HCT116 (cell line): ENCODE measurements at regions not wholly inside any gene's neighbourhood (a gene's known extent, or its start where the extent isn't known, plus 50 kb on each side); places are given as distances from the start of the nearest gene placed in this dataset.

ENCODE experiments used
- ATAC-seq: fragments of 200-7000 bp; cut with Tn5 transposase; 2 replicates; pipeline ENCODE4 v1.9.1; 2020; ENCODE audit warnings: mild to moderate bottlenecking, moderate library complexity
- BruUV-seq: library from RNA; stranded (reverse); fragments of 400-500 nt; replicated peaks from 2 replicates; lab custom pipeline; 2021; lab: Mats Ljungman, UMichigan
- CTCF ChIA-PET: fragments of 300-600 bp; sonication (Branson Sonifier 250); formaldehyde crosslinking; loops from one replicate; lab custom pipeline; 2021; ENCODE audit warnings: antibody characterized with exemption; lab: Charles Lee
- POLR2A ChIA-PET: fragments of 300-600, 350-600 bp; sonication (Branson Sonifier 250); formaldehyde crosslinking; loops from one replicate; lab custom pipeline; 2021; ENCODE audit warnings: antibody characterized with exemption; lab: Charles Lee
- RAD21 ChIA-PET, 2 experiments: fragments of 300-600 bp; sonication (Branson Sonifier 250); formaldehyde crosslinking; loops; one replicate each; lab custom pipeline; 2023; ENCODE audit warnings: low total read pairs in 2 of 2; ENCODE audit not compliant: uncharacterized antibody in 2 of 2, unreplicated experiment in 2 of 2, low non-redundant PET in 1 of 2; lab: Charles Lee
- DNase-seq: peaks from one replicate; pipeline ENCODE4 v3.0.0-alpha.2; 2010; ENCODE audit warnings: low read depth, low spot score
- H2AFZ ChIP-seq: fragments of 200-600 bp; shearing (Covaris generic), sonication (generic); 2 replicates; pipeline ENCODE4 v1.6.1; 2017; ENCODE audit warnings: low read depth, mixed run types, mixed read lengths, antibody characterized with exemption, low read length; ENCODE audit not compliant: poor library complexity, severe bottlenecking
- H3K27ac ChIP-seq: 2 replicates; pipeline ENCODE4 v1.5.1; 2012; ENCODE audit warnings: low read depth, low read length
- H3K27me3 ChIP-seq: fragments of 200-600 bp; sonication (generic); 2 replicates; pipeline ENCODE4 v1.6.1; 2016; ENCODE audit warnings: mixed run types, low read length, mixed read lengths; ENCODE audit not compliant: insufficient read depth
- H3K36me3 ChIP-seq, 2 experiments: fragments of 200-500 bp in 1 of 2; fragments of 200-600 bp in 1 of 2; sonication (Bioruptor generic) in 1 of 2; sonication (generic) in 1 of 2; 2 replicates each; pipeline versions ENCODE4 v1.5.1 to v1.6.1; 2014 to 2016; ENCODE audit warnings: low read length in 2 of 2, inconsistent platforms in 1 of 2, mixed read lengths in 1 of 2, mixed run types in 1 of 2; ENCODE audit not compliant: insufficient read depth in 2 of 2, control insufficient read depth in 1 of 2
- H3K4me1 ChIP-seq, 2 experiments: fragments of 200-600 bp in 1 of 2; sonication (generic) in 1 of 2; 2 replicates each; pipeline versions ENCODE4 v1.5.1 to v1.6.1; 2012 to 2017; ENCODE audit warnings: low read length in 2 of 2, inconsistent platforms in 1 of 2, mild to moderate bottlenecking in 1 of 2, mixed read lengths in 1 of 2, mixed run types in 1 of 2, moderate library complexity in 1 of 2; ENCODE audit not compliant: insufficient read depth in 2 of 2, control insufficient read depth in 1 of 2
- H3K4me2 ChIP-seq: fragments of 200-600 bp; sonication (generic); 2 replicates; pipeline ENCODE4 v1.6.1; 2017; ENCODE audit warnings: mixed run types, low read length, mixed read lengths
- H3K4me3 ChIP-seq, 2 experiments: fragments of 200-600 bp in 1 of 2; sonication (generic) in 1 of 2; replicated peaks in 1 of 2; 2 replicates each; pipeline ENCODE4 v1.5.1; 2011 to 2016; ENCODE audit warnings: low read length in 2 of 2, control low read depth in 1 of 2, low read depth in 1 of 2, mild to moderate bottlenecking in 1 of 2, mixed read lengths in 1 of 2, mixed run types in 1 of 2
- H3K79me2 ChIP-seq: fragments of 200-600 bp; sonication (generic); 2 replicates; pipeline ENCODE4 v1.6.1; 2017; ENCODE audit warnings: mild to moderate bottlenecking, mixed run types, low read length, moderate library complexity, mixed read lengths; ENCODE audit not compliant: insufficient read depth
- H3K9ac ChIP-seq: fragments of 200-600 bp; sonication (generic); 2 replicates; pipeline ENCODE4 v1.6.1; 2016; ENCODE audit warnings: low read length, mixed read lengths
- H3K9me2 ChIP-seq: fragments of 200-600 bp; sonication (generic), shearing (Covaris generic); 2 replicates; pipeline ENCODE4 v1.6.1; 2017; ENCODE audit warnings: mixed run types, mild to moderate bottlenecking, moderate library complexity; ENCODE audit not compliant: insufficient read depth
- H3K9me3 ChIP-seq, 2 experiments: fragments of 200-500 bp in 1 of 2; fragments of 200-600 bp in 1 of 2; sonication (Bioruptor generic) in 1 of 2; sonication (generic) in 1 of 2; 2 replicates each; pipeline ENCODE4 v1.6.1; 2014 to 2017; ENCODE audit warnings: low read length in 2 of 2, mixed read lengths in 2 of 2, inconsistent platforms in 1 of 2, low read depth in 1 of 2, mild to moderate bottlenecking in 1 of 2, mixed run types in 1 of 2, moderate library complexity in 1 of 2; ENCODE audit not compliant: control insufficient read depth in 1 of 2, insufficient read depth in 1 of 2
- H4K20me1 ChIP-seq: fragments of 200-600 bp; sonication (generic), shearing (Covaris generic); 2 replicates; pipeline ENCODE4 v1.6.1; 2017; ENCODE audit warnings: mixed run types, mild to moderate bottlenecking, moderate library complexity; ENCODE audit not compliant: insufficient read depth
- EGR1 ChIP-seq: IDR thresholded peaks from 2 replicates; pipeline ENCODE4 v1.6.1; 2012; ENCODE audit warnings: low read depth
- EZH2 ChIP-seq: fragments of 200-600 bp; sonication (generic); IDR thresholded peaks from 2 replicates; pipeline ENCODE4 v1.6.1; 2017; ENCODE audit warnings: antibody characterized with exemption, mixed run types
- EZH2phosphoT487 ChIP-seq: fragments of 200-600 bp; IDR thresholded peaks from 2 replicates; pipeline ENCODE4 v1.6.1; 2018; ENCODE audit warnings: antibody characterized with exemption, borderline replicate concordance
- FOSL1 ChIP-seq: IDR thresholded peaks from 2 replicates; pipeline ENCODE4 v1.6.1; 2012; ENCODE audit warnings: low read depth
- POLR2A ChIP-seq: IDR thresholded peaks from 2 replicates; pipeline ENCODE4 v1.7.0; 2011; ENCODE audit warnings: borderline replicate concordance; ENCODE audit not compliant: insufficient read depth, insufficient read length; ENCODE audit errors: extremely low read depth
- POLR2AphosphoS5 ChIP-seq: IDR thresholded peaks from 2 replicates; pipeline ENCODE4 v1.6.1; 2011; ENCODE audit warnings: mild to moderate bottlenecking, low read depth, low read length, moderate library complexity
- RAD21 ChIP-seq: IDR thresholded peaks from 2 replicates; pipeline ENCODE4 v1.6.1; 2012; ENCODE audit warnings: low read depth, mild to moderate bottlenecking
- SIN3A ChIP-seq: IDR thresholded peaks from 2 replicates; pipeline ENCODE4 v1.6.1; 2012; ENCODE audit warnings: low read depth
- SP1 ChIP-seq: IDR thresholded peaks from 2 replicates; pipeline ENCODE4 v1.6.1; 2012; ENCODE audit warnings: low read depth
- SRF ChIP-seq: IDR thresholded peaks from 2 replicates; pipeline ENCODE4 v1.6.1; 2012; ENCODE audit warnings: low read depth
- TCF7L2 ChIP-seq: IDR thresholded peaks from 2 replicates; pipeline ENCODE4 v1.7.0; 2011; ENCODE audit warnings: borderline replicate concordance, inconsistent platforms; ENCODE audit not compliant: insufficient read depth, insufficient read length; ENCODE audit errors: extremely low read depth
- YY1 ChIP-seq: IDR thresholded peaks from 2 replicates; pipeline ENCODE4 v1.6.1; 2011; ENCODE audit warnings: low read length, low read depth, moderate library complexity, mild to moderate bottlenecking; ENCODE audit not compliant: insufficient replicate concordance; ENCODE audit errors: extremely low read depth
- ZFX ChIP-seq: fragments of 450-650 bp; IDR thresholded peaks from 2 replicates; pipeline ENCODE4 v1.6.1; 2017
- ZNF274 ChIP-seq: fragments of 200-500 bp; sonication (Bioruptor generic); IDR thresholded peaks from 2 replicates; pipeline ENCODE4 v1.6.1; 2014; ENCODE audit warnings: mild to moderate bottlenecking, low read depth, low read length, inconsistent platforms
- intact Hi-C: fragments of 100-400 bp; cut with micrococcal nuclease; formaldehyde crosslinking; loops from 2 replicates; pipeline ENCODE4 v1.10.0; 2022
- TF ChIP-seq, protein P1 (sequence below): IDR thresholded peaks from 2 replicates; pipeline ENCODE4 v1.6.1; 2011; ENCODE audit warnings: mild to moderate bottlenecking, low read length, moderate library complexity; ENCODE audit not compliant: insufficient replicate concordance; ENCODE audit errors: extremely low read depth
- TF ChIP-seq, protein P2 (sequence below): IDR thresholded peaks from 2 replicates; pipeline ENCODE4 v1.6.1; 2012
- TF ChIP-seq, protein P3 (sequence below), 3 experiments: fragments of 200-600 bp in 1 of 3; sonication (generic) in 1 of 3; IDR thresholded peaks in 2 of 3; conservative IDR thresholded peaks in 1 of 3; 2 replicates each; pipeline ENCODE4 v1.5.1; 2012 to 2017; ENCODE audit warnings: low read depth in 2 of 3, low read length in 2 of 3, antibody characterized with exemption in 1 of 3, borderline replicate concordance in 1 of 3, control low read depth in 1 of 3, mild to moderate bottlenecking in 1 of 3, mixed read lengths in 1 of 3, mixed run types in 1 of 3, moderate library complexity in 1 of 3; ENCODE audit not compliant: insufficient read depth in 1 of 3

DNA sequence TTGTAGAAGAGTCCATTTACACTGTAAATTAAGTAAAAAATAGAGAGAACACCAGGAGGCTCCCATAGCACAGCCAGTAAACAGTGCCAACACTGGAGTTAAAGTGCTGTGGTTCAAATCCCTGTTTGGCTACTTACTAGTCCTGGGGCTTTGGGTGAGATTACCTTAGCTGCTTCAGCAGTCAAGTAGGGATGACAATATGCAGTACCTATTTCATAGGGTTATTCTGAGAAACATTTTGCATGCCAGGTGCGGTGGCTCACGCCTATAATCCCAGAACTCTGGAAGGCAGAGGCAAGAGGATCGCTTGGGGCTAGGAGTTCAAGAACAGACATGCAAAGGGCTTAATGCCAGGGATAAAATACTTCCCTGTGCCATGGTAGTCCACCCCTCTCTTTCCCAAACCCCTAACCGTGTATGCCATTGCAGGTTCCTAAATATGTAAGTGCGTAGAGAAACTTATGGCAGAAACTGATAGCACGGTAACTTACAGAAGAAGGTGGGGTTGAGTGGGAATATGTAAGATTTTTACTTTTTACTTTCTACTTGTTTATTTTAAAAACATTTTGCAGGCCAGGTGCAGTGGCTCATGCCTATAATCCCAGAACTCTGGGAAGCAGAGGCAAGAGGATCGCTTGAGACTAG lies 86.4 kb upstream of the PICALM start (continued):
- TF ChIP-seq, protein P1, sequence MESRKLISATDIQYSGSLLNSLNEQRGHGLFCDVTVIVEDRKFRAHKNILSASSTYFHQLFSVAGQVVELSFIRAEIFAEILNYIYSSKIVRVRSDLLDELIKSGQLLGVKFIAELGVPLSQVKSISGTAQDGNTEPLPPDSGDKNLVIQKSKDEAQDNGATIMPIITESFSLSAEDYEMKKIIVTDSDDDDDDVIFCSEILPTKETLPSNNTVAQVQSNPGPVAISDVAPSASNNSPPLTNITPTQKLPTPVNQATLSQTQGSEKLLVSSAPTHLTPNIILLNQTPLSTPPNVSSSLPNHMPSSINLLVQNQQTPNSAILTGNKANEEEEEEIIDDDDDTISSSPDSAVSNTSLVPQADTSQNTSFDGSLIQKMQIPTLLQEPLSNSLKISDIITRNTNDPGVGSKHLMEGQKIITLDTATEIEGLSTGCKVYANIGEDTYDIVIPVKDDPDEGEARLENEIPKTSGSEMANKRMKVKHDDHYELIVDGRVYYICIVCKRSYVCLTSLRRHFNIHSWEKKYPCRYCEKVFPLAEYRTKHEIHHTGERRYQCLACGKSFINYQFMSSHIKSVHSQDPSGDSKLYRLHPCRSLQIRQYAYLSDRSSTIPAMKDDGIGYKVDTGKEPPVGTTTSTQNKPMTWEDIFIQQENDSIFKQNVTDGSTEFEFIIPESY: no peak
- TF ChIP-seq RAD21: no peak
- TF ChIP-seq POLR2A: no peak
- TF ChIP-seq POLR2AphosphoS5: no peak
- no peak for TF ChIP-seq EGR1
- no peak for TF ChIP-seq EZH2
- TF ChIP-seq FOSL1: no peak

DNA sequence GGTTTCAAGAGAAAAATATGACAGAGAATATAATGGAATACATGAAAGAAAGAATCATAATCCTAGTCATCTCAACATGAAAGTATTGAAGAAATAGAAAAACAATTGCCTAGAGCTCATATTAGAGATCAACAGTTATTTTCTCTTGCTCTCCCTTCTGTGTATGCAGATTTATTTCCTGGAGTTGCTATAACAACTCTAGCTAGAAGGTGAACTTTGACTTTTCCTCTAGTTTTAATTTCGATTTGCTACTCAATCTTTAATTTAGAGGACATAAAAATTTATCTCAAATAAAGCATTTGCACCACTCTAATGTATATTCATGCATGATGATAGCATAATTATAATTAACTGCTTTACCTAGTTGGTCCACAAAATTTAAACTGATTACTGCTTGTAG lies 84.6 kb upstream of the PICALM start:
- no peaks in the 10 kb centered on the region for H3K9me3 ChIP-seq
- no peak for DNase-seq
- H3K9me2 ChIP-seq: no peaks in the 10 kb centered on the region
- TF ChIP-seq, protein P2, sequence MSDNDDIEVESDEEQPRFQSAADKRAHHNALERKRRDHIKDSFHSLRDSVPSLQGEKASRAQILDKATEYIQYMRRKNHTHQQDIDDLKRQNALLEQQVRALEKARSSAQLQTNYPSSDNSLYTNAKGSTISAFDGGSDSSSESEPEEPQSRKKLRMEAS: no peak
- no peak for TF ChIP-seq TCF7L2
- TF ChIP-seq ZFX: no peak
- no peak for TF ChIP-seq POLR2AphosphoS5
- TF ChIP-seq EZH2phosphoT487: no peak
- no peak for TF ChIP-seq EZH2
- TF ChIP-seq FOSL1: no peak
- TF ChIP-seq, protein P3, sequence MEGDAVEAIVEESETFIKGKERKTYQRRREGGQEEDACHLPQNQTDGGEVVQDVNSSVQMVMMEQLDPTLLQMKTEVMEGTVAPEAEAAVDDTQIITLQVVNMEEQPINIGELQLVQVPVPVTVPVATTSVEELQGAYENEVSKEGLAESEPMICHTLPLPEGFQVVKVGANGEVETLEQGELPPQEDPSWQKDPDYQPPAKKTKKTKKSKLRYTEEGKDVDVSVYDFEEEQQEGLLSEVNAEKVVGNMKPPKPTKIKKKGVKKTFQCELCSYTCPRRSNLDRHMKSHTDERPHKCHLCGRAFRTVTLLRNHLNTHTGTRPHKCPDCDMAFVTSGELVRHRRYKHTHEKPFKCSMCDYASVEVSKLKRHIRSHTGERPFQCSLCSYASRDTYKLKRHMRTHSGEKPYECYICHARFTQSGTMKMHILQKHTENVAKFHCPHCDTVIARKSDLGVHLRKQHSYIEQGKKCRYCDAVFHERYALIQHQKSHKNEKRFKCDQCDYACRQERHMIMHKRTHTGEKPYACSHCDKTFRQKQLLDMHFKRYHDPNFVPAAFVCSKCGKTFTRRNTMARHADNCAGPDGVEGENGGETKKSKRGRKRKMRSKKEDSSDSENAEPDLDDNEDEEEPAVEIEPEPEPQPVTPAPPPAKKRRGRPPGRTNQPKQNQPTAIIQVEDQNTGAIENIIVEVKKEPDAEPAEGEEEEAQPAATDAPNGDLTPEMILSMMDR (IDR thresholded peaks at IDR 0.05 in 2 of 3, conservative IDR thresholded peaks at IDR 0.05 in 1 of 3; ENCODE audit: borderline replicate concordance in 1 of 3, insufficient read depth in 1 of 3, low read depth in 2 of 3, low read length in 2 of 3): no peak
- TF ChIP-seq SRF: no peak
- no peak for TF ChIP-seq YY1
- no peak for TF ChIP-seq SP1
- TF ChIP-seq ZNF274: no peak
- TF ChIP-seq SIN3A: no peak
- TF ChIP-seq, all 23 proteins: peak for 0
- H3K9ac ChIP-seq: no peak overlapping the region
- no peak overlapping the region for H3K27ac ChIP-seq
- CTCF ChIA-PET: interaction anchor here (1.4 kb wide), 1 partner anchor 40 kb away, joined by 3 read pairs; no protein-coding TSS in a partner anchor
- no peaks in the 10 kb centered on the region for H3K36me3 ChIP-seq
- no peak overlapping the region for H3K4me2 ChIP-seq
- no peak overlapping the region for H3K4me3 ChIP-seq
- no peaks in the 10 kb centered on the region for H3K79me2 ChIP-seq
- no peak overlapping the region for H2AFZ ChIP-seq
- H3K27me3 ChIP-seq: no peaks in the 10 kb centered on the region
- no peaks in the 10 kb centered on the region for H4K20me1 ChIP-seq
- POLR2A ChIA-PET: no interaction called here
- BruUV-seq: no TSS peak
- H3K4me1 ChIP-seq: no peaks in the 10 kb centered on the region
- intact Hi-C loops: no loop called here
- RAD21 ChIA-PET: no interaction called here
- no peak for ATAC-seq
